HepG2 (cell line): ENCODE measurements at regions not wholly inside any gene's neighbourhood (a gene's known extent, or its start where the extent isn't known, plus 50 kb on each side); places are given as distances from the start of the nearest gene placed in this dataset.

ENCODE experiments used
- BRD4 ChIP-seq: sonication (generic); formaldehyde crosslinking; IDR thresholded peaks from 2 replicates; pipeline ENCODE4 v1.4.0; 2020; ENCODE audit warnings: missing genetic modification reagents
- CEBPG ChIP-seq: IDR thresholded peaks from 2 replicates; pipeline ENCODE4 v1.6.1; 2016
- DNMT3B ChIP-seq: conservative IDR thresholded peaks from 2 replicates; pipeline ENCODE4 v1.6.1; 2016; ENCODE audit warnings: missing biosample characterization, control low read depth
- HOXA5 ChIP-seq: sonication (generic); formaldehyde crosslinking; IDR thresholded peaks from 2 replicates; pipeline ENCODE4 v1.4.0; 2020; ENCODE audit warnings: missing genetic modification reagents
- ISX ChIP-seq: sonication (generic); formaldehyde crosslinking; conservative IDR thresholded peaks from 2 replicates; pipeline ENCODE4 v1.5.0; 2020; ENCODE audit warnings: missing genetic modification reagents
- MBNL3 ChIP-seq: fragments of 250-450 bp; sonication (Bioruptor Pico); conservative IDR thresholded peaks from 2 replicates; pipeline ENCODE4 v1.8.0; 2022; ENCODE audit warnings: mild to moderate bottlenecking, inconsistent platforms
- MYC ChIP-seq: sonication (generic); formaldehyde crosslinking; IDR thresholded peaks from 2 replicates; pipeline ENCODE4 v1.9.0; 2021; ENCODE audit warnings: missing genetic modification reagents, borderline replicate concordance
- SNAI1 ChIP-seq: sonication (generic); formaldehyde crosslinking; IDR thresholded peaks from 2 replicates; pipeline ENCODE4 v1.5.0; 2020; ENCODE audit warnings: mild to moderate bottlenecking, missing genetic modification reagents, borderline replicate concordance
- YEATS2 ChIP-seq: sonication (generic); formaldehyde crosslinking; IDR thresholded peaks from 2 replicates; pipeline ENCODE4 v1.4.0; 2020; ENCODE audit warnings: missing genetic modification reagents, borderline replicate concordance
- ZFX ChIP-seq: sonication (generic); formaldehyde crosslinking; IDR thresholded peaks from 2 replicates; pipeline ENCODE4 v1.4.0; 2020; ENCODE audit warnings: mild to moderate bottlenecking, low read depth, missing genetic modification reagents, moderate library complexity
- ZNF274 ChIP-seq: sonication (generic); formaldehyde crosslinking; IDR thresholded peaks from 2 replicates; pipeline ENCODE4 v1.5.1; 2020; ENCODE audit warnings: mild to moderate bottlenecking, missing genetic modification reagents
- ZNF607 ChIP-seq: sonication (generic); formaldehyde crosslinking; IDR thresholded peaks from 2 replicates; pipeline ENCODE4 v1.5.1; 2020; ENCODE audit warnings: missing genetic modification reagents, mild to moderate bottlenecking, borderline replicate concordance
- TF ChIP-seq, protein P1 (sequence below): sonication (generic); formaldehyde crosslinking; IDR thresholded peaks from 2 replicates; pipeline ENCODE4; 2020; ENCODE audit warnings: missing genetic modification reagents, mild to moderate bottlenecking, borderline replicate concordance
- TF ChIP-seq, protein P2 (sequence below): IDR thresholded peaks from 2 replicates; pipeline ENCODE4 v1.6.1; 2016; ENCODE audit warnings: missing compliant biosample characterization, missing genetic modification reagents, borderline replicate concordance
- TF ChIP-seq, protein P3 (sequence below): IDR thresholded peaks from 2 replicates; pipeline ENCODE4 v1.6.1; 2018; ENCODE audit warnings: missing genetic modification reagents
- TF ChIP-seq, protein P4 (sequence below): sonication (generic); formaldehyde crosslinking; IDR thresholded peaks from 2 replicates; pipeline ENCODE4 v1.8.1; 2022; ENCODE audit warnings: mild to moderate bottlenecking, missing genetic modification reagents
- TF ChIP-seq, protein P5 (sequence below): sonication (generic); formaldehyde crosslinking; IDR thresholded peaks from 2 replicates; pipeline ENCODE4 v1.4.0; 2020; ENCODE audit warnings: missing genetic modification reagents
- TF ChIP-seq, protein P6 (sequence below): sonication (generic); formaldehyde crosslinking; IDR thresholded peaks from 2 replicates; pipeline ENCODE4 v1.4.0; 2020; ENCODE audit warnings: mild to moderate bottlenecking, missing genetic modification reagents

DNA sequence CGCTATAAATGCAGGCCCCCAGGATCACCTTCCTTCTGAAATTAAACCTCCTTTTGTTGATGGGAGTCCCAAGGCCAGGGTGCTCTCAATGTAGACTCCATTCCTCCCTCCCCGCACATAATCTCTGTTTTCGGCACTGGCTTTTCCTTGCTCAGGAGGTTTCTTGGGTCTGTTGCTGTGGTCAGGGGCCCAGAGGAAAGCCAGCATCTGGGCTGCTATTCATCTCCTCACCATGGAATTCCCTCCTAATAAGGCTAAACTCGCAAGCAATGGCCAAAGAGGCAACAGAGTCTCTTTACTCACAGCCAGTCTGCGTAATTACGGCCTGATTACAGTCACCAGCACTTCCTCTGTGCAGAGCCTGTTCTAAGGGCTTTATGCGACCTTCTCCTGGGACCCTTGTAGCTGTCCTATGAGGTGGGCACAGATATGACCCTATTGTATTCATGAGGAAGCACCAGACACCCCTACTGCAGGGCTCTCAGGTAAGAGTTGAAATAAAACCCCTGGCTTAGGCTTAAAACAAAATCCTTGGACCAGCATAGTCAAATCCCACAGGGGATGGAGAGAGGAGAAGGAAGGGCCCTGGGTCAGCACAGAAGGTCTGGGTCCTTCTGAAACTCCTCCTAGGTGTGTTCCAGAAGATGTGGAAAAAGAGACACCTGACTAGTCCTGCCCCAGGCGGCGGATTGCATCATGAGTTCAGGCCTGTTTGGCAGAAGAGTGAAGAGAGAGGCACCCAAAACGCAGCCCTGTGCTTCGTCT is 105.0 kb upstream of the SH3BP4 start (continued):
- TF ChIP-seq, protein P1, sequence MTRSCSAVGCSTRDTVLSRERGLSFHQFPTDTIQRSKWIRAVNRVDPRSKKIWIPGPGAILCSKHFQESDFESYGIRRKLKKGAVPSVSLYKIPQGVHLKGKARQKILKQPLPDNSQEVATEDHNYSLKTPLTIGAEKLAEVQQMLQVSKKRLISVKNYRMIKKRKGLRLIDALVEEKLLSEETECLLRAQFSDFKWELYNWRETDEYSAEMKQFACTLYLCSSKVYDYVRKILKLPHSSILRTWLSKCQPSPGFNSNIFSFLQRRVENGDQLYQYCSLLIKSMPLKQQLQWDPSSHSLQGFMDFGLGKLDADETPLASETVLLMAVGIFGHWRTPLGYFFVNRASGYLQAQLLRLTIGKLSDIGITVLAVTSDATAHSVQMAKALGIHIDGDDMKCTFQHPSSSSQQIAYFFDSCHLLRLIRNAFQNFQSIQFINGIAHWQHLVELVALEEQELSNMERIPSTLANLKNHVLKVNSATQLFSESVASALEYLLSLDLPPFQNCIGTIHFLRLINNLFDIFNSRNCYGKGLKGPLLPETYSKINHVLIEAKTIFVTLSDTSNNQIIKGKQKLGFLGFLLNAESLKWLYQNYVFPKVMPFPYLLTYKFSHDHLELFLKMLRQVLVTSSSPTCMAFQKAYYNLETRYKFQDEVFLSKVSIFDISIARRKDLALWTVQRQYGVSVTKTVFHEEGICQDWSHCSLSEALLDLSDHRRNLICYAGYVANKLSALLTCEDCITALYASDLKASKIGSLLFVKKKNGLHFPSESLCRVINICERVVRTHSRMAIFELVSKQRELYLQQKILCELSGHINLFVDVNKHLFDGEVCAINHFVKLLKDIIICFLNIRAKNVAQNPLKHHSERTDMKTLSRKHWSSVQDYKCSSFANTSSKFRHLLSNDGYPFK (CRISPR knock-in tag): peak; percentile 11; the same call in 1 of the 2 replicates
- TF ChIP-seq MYC (CRISPR knock-in tag): peak; percentile 25; the same call in 1 of the 2 replicates
- 0 out of 2 replicates have a peak, but pooled peaks have one; percentile 16 for TF ChIP-seq ZNF274 (CRISPR knock-in tag)
- no peak for TF ChIP-seq SNAI1
- TF ChIP-seq, protein P2, sequence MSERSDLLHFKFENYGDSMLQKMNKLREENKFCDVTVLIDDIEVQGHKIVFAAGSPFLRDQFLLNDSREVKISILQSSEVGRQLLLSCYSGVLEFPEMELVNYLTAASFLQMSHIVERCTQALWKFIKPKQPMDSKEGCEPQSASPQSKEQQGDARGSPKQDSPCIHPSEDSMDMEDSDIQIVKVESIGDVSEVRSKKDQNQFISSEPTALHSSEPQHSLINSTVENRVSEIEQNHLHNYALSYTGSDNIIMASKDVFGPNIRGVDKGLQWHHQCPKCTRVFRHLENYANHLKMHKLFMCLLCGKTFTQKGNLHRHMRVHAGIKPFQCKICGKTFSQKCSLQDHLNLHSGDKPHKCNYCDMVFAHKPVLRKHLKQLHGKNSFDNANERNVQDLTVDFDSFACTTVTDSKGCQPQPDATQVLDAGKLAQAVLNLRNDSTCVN (CRISPR knock-in tag): no peak
- no peak for TF ChIP-seq HOXA5 (CRISPR knock-in tag)
- peak; percentile 64; the same call in 1 of the 2 replicates for TF ChIP-seq BRD4 (CRISPR knock-in tag)
- 0 out of 2 replicates have a peak, but pooled peaks have one; percentile 1 for TF ChIP-seq ZNF607 (CRISPR knock-in tag)
- no peak for TF ChIP-seq MBNL3 (CRISPR knock-in tag)
- TF ChIP-seq, protein P3, sequence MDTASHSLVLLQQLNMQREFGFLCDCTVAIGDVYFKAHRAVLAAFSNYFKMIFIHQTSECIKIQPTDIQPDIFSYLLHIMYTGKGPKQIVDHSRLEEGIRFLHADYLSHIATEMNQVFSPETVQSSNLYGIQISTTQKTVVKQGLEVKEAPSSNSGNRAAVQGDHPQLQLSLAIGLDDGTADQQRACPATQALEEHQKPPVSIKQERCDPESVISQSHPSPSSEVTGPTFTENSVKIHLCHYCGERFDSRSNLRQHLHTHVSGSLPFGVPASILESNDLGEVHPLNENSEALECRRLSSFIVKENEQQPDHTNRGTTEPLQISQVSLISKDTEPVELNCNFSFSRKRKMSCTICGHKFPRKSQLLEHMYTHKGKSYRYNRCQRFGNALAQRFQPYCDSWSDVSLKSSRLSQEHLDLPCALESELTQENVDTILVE: no peak
- no peak for TF ChIP-seq DNMT3B (CRISPR knock-in tag)
- TF ChIP-seq CEBPG: peak; percentile 56; the same call in 1 of the 2 replicates
- TF ChIP-seq ZFX (CRISPR knock-in tag): peak; percentile 35; the same call in 1 of the 2 replicates
- TF ChIP-seq ISX (CRISPR knock-in tag): no peak
- TF ChIP-seq, protein P4, sequence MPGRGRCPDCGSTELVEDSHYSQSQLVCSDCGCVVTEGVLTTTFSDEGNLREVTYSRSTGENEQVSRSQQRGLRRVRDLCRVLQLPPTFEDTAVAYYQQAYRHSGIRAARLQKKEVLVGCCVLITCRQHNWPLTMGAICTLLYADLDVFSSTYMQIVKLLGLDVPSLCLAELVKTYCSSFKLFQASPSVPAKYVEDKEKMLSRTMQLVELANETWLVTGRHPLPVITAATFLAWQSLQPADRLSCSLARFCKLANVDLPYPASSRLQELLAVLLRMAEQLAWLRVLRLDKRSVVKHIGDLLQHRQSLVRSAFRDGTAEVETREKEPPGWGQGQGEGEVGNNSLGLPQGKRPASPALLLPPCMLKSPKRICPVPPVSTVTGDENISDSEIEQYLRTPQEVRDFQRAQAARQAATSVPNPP (CRISPR knock-in tag): no peak
- no peak for TF ChIP-seq YEATS2 (CRISPR knock-in tag)
- TF ChIP-seq, protein P5, sequence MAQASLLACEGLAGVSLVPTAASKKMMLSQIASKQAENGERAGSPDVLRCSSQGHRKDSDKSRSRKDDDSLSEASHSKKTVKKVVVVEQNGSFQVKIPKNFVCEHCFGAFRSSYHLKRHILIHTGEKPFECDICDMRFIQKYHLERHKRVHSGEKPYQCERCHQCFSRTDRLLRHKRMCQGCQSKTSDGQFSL (CRISPR knock-in tag): no peak
- TF ChIP-seq, protein P6, sequence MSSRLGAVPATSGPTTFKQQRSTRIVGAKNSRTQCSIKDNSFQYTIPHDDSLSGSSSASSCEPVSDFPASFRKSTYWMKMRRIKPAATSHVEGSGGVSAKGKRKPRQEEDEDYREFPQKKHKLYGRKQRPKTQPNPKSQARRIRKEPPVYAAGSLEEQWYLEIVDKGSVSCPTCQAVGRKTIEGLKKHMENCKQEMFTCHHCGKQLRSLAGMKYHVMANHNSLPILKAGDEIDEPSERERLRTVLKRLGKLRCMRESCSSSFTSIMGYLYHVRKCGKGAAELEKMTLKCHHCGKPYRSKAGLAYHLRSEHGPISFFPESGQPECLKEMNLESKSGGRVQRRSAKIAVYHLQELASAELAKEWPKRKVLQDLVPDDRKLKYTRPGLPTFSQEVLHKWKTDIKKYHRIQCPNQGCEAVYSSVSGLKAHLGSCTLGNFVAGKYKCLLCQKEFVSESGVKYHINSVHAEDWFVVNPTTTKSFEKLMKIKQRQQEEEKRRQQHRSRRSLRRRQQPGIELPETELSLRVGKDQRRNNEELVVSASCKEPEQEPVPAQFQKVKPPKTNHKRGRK: no peak
